SK-N-SH (cell line): ENCODE measurements at regions not wholly inside any gene's neighbourhood (a gene's known extent, or its start where the extent isn't known, plus 50 kb on each side); places are given as distances from the start of the nearest gene placed in this dataset.

ENCODE experiments used
- CTCF ChIA-PET: fragments of 300-600, 350-600 bp; formaldehyde crosslinking; extraction: SDS; loops from one replicate; lab custom pipeline; 2021; lab: Yijun Ruan, JAX
- POLR2A ChIA-PET: fragments of 350-600 bp; sonication (Branson Sonifier 250); formaldehyde crosslinking; extraction: SDS; loops from one replicate; lab custom pipeline; 2020; ENCODE audit warnings: antibody characterized with exemption, inconsistent platforms; lab: Yijun Ruan, JAX
- DNase-seq: peaks from one replicate; pipeline ENCODE4 v3.0.0; 2012
- H2AFZ ChIP-seq: fragments of 200-600 bp; sonication (generic); 2 replicates; pipeline ENCODE4 v1.8.1; 2016; ENCODE audit warnings: antibody characterized with exemption, mild to moderate bottlenecking, low read depth
- H3F3A ChIP-seq: fragments of 200-600 bp; sonication (generic); replicated peaks from 2 replicates; pipeline ENCODE3; 2016; ENCODE audit warnings: antibody characterized with exemption, mild to moderate bottlenecking; ENCODE audit not compliant: insufficient read depth
- H3K27ac ChIP-seq, 2 experiments: fragments of 200-500 bp in 1 of 2; fragments of 200-600 bp in 1 of 2; sonication (Bioruptor generic) in 1 of 2; sonication (generic), shearing (Covaris generic) in 1 of 2; 2 replicates each; pipeline versions ENCODE4 v1.5.1 to v1.6.1; 2014 to 2016; ENCODE audit warnings: low read depth in 2 of 2, inconsistent platforms in 1 of 2, low read length in 1 of 2, mild to moderate bottlenecking in 1 of 2, mixed read lengths in 1 of 2
- H3K27me3 ChIP-seq: fragments of 200-600 bp; sonication (generic), shearing (Covaris generic); 2 replicates; pipeline ENCODE4 v1.6.1; 2016; ENCODE audit warnings: mixed run types; ENCODE audit not compliant: insufficient read depth
- H3K36me3 ChIP-seq, 2 experiments: fragments of 200-500 bp in 1 of 2; fragments of 200-600 bp in 1 of 2; sonication (Bioruptor generic) in 1 of 2; sonication (generic) in 1 of 2; replicated peaks in 1 of 2; 2 replicates each; pipeline versions ENCODE3 to v1.5.1; 2014 to 2016; ENCODE audit warnings: low read length in 1 of 2, mild to moderate bottlenecking in 1 of 2; ENCODE audit not compliant: insufficient read depth in 2 of 2, control insufficient read depth in 1 of 2
- H3K4me1 ChIP-seq, 2 experiments: fragments of 200-500 bp in 1 of 2; fragments of 200-600 bp in 1 of 2; sonication (Bioruptor generic) in 1 of 2; sonication (generic), shearing (Covaris generic) in 1 of 2; 2 replicates each; pipeline versions ENCODE4 v1.5.1 to v1.6.1; 2014 to 2016; ENCODE audit warnings: low read depth in 1 of 2, low read length in 1 of 2, mixed run types in 1 of 2; ENCODE audit not compliant: insufficient read depth in 2 of 2, control insufficient read depth in 1 of 2
- H3K4me2 ChIP-seq: fragments of 200-600 bp; sonication (generic), shearing (Covaris generic); 2 replicates; pipeline ENCODE4 v1.6.1; 2017; ENCODE audit warnings: mixed run types
- H3K4me3 ChIP-seq, 2 experiments: fragments of 200-500 bp in 1 of 2; fragments of 200-600 bp in 1 of 2; sonication (Bioruptor generic) in 1 of 2; sonication (generic), shearing (Covaris generic) in 1 of 2; 2 replicates each; pipeline versions ENCODE4 v1.5.1 to v1.8.1; 2014 to 2016; ENCODE audit warnings: low read depth in 2 of 2, inconsistent platforms in 1 of 2, low read length in 1 of 2, mild to moderate bottlenecking in 1 of 2, mixed read lengths in 1 of 2, moderate library complexity in 1 of 2
- H3K79me2 ChIP-seq: fragments of 200-600 bp; sonication (generic); 2 replicates; pipeline ENCODE4 v1.8.1; 2017; ENCODE audit warnings: mild to moderate bottlenecking; ENCODE audit not compliant: insufficient read depth
- H3K9ac ChIP-seq: fragments of 200-600 bp; sonication (generic); 2 replicates; pipeline ENCODE4 v1.6.1; 2017; ENCODE audit warnings: mixed run types
- H3K9me2 ChIP-seq: fragments of 200-600 bp; sonication (generic); 2 replicates; pipeline ENCODE4 v1.6.1; 2017; ENCODE audit warnings: mixed run types
- H3K9me3 ChIP-seq: fragments of 200-600 bp; sonication (generic); 2 replicates; pipeline ENCODE4 v1.6.1; 2017; ENCODE audit warnings: mixed run types, mild to moderate bottlenecking, moderate library complexity
- H4K20me1 ChIP-seq: fragments of 200-600 bp; sonication (generic); 2 replicates; pipeline ENCODE4 v1.6.1; 2017; ENCODE audit warnings: mild to moderate bottlenecking, mixed run types; ENCODE audit not compliant: insufficient read depth
- CHD2 ChIP-seq: fragments of 150-350 bp; IDR thresholded peaks from 2 replicates; pipeline ENCODE4 v1.6.1; 2018; ENCODE audit warnings: low read length; ENCODE audit not compliant: partially characterized antibody
- CTCF ChIP-seq: fragments of 200-600 bp; sonication (generic); IDR thresholded peaks from 2 replicates; pipeline ENCODE4 v1.6.1; 2017; ENCODE audit warnings: antibody characterized with exemption, mild to moderate bottlenecking, moderate library complexity
- EP300 ChIP-seq, 2 experiments: IDR thresholded peaks; 2 replicates each; pipeline versions ENCODE4 v1.4.0 to v1.6.1; 2012; ENCODE audit warnings: borderline replicate concordance in 1 of 2, low read depth in 1 of 2, low read length in 1 of 2
- FOSL2 ChIP-seq: IDR thresholded peaks from 2 replicates; pipeline ENCODE4 v1.4.0; 2012; ENCODE audit warnings: low read depth, mild to moderate bottlenecking, moderate library complexity, borderline replicate concordance
- FOXM1 ChIP-seq: IDR thresholded peaks from 2 replicates; pipeline ENCODE4 v1.4.0; 2012; ENCODE audit warnings: low read depth, mild to moderate bottlenecking
- IRF3 ChIP-seq: fragments of 150-350 bp; IDR thresholded peaks from 2 replicates; pipeline ENCODE4 v1.6.1; 2016; ENCODE audit warnings: mild to moderate bottlenecking, low read depth, low read length
- MAX ChIP-seq: IDR thresholded peaks from 2 replicates; pipeline ENCODE4 v1.4.0; 2012; ENCODE audit warnings: low read depth
- MXI1 ChIP-seq: IDR thresholded peaks from 2 replicates; pipeline ENCODE4 v1.6.1; 2012; ENCODE audit warnings: mild to moderate bottlenecking, low read depth, low read length, improper control_type of control experiment
- PBX3 ChIP-seq: IDR thresholded peaks from 2 replicates; pipeline ENCODE4; 2012
- POLR2AphosphoS5 ChIP-seq: IDR thresholded peaks from 2 replicates; pipeline ENCODE4 v1.6.1; 2012; ENCODE audit warnings: low read depth, low read length
- RCOR1 ChIP-seq: fragments of 150-350 bp; IDR thresholded peaks from 2 replicates; pipeline ENCODE4 v1.6.1; 2017; ENCODE audit warnings: antibody characterized with exemption, low read length
- REST ChIP-seq: IDR thresholded peaks from 2 replicates; pipeline ENCODE4 v1.6.1; 2012; ENCODE audit warnings: mild to moderate bottlenecking, low read depth, low read length, moderate library complexity
- RFX5 ChIP-seq: IDR thresholded peaks from 2 replicates; pipeline ENCODE4 v1.6.1; 2012; ENCODE audit warnings: mild to moderate bottlenecking, improper control_type of control experiment, low read length
- TCF12 ChIP-seq: IDR thresholded peaks from 2 replicates; pipeline ENCODE4 v1.4.0; 2012
- YY1 ChIP-seq: IDR thresholded peaks from 2 replicates; pipeline ENCODE4 v1.4.0; 2012; ENCODE audit warnings: low read depth, mild to moderate bottlenecking
- WGBS: methylation state at CpG from one replicate; pipeline ENCODE4 v1.1.6; 2017; ENCODE audit warnings: low lambda C conversion rate; 5-methylcytosine and 5-hydroxymethylcytosine counted together

- WGBS: 85% methylated on average over 3 of the region's 3 CpGs
- ChIA-PET POLR2A (no interaction called here), CTCF (no interaction called here)
- H3K9me2 ChIP-seq: no peaks in the 10 kb centered on the region
- H3F3A ChIP-seq: no peaks in the 10 kb centered on the region
- no peak overlapping the region for H3K27ac ChIP-seq
- H3K36me3 ChIP-seq: no peaks in the 10 kb centered on the region
- no peak overlapping the region for H2AFZ ChIP-seq
- no peak overlapping the region for H3K4me2 ChIP-seq
- no peak overlapping the region for H3K4me3 ChIP-seq
- no peaks in the 10 kb centered on the region for H3K27me3 ChIP-seq
- no peak overlapping the region for H3K9ac ChIP-seq
- no peaks in the 10 kb centered on the region for H4K20me1 ChIP-seq
- no peak for TF ChIP-seq RFX5
- no peak for TF ChIP-seq YY1
- no peak for TF ChIP-seq REST
- no peak for TF ChIP-seq POLR2AphosphoS5
- TF ChIP-seq PBX3: no peak
- no peak for TF ChIP-seq TCF12
- no peak for TF ChIP-seq CHD2
- no peak for TF ChIP-seq CTCF
- no peak for TF ChIP-seq MXI1
- no peak for TF ChIP-seq EP300 (IDR thresholded peaks at IDR 0.05; ENCODE audit: borderline replicate concordance in 1 of 2, low read depth in 1 of 2, low read length in 1 of 2)
- TF ChIP-seq RCOR1: no peak
- TF ChIP-seq FOSL2: no peak
- no peak for TF ChIP-seq IRF3
- TF ChIP-seq FOXM1: no peak
- TF ChIP-seq MAX: no peak
- no peak for DNase-seq
- H3K9me3 ChIP-seq: no peaks in the 10 kb centered on the region
- no peaks in the 10 kb centered on the region for H3K79me2 ChIP-seq
- H3K4me1 ChIP-seq: peaks cover 0 to 19% of the 10 kb centered on the region in 2 experiments; a peak in 3 of 4 replicates
Observed at GRCh38 chr15:35756623-35757022, 210.7 kb upstream of the DPH6 start.
